Thoracic aorta (tissue), 2 donors: ENCODE measurements at regions not wholly inside any gene's neighbourhood (a gene's known extent, or its start where the extent isn't known, plus 50 kb on each side); places are given as distances from the start of the nearest gene placed in this dataset.
A peak's percentile ranks its signal among the peaks of the same experiment; 100 is the strongest.

Experiments used
- ATAC-seq: fragments of 150-250 bp; one replicate; pipeline ENCODE4 v1.8.0; 2017; ENCODE audit warnings: low read depth; ENCODE audit not compliant: insufficient number of reproducible peaks, low FRiP score
- DNase-seq: peaks from one replicate; pipeline ENCODE4 v3.0.0-alpha.2; 2020; ENCODE audit warnings: low spot score
- H3K27ac ChIP-seq, 2 donors: fragments of 200-600 bp; sonication (generic); 1 replicate in 1 of 2; 2 replicates in 1 of 2; pipeline ENCODE4 v1.5.1; 2016; ENCODE audit warnings: mild to moderate bottlenecking in 2 of 2, moderate library complexity in 2 of 2
- H3K27me3 ChIP-seq: fragments of 200-600 bp; sonication (generic); replicated peaks from 2 replicates; pipeline ENCODE4 v1.6.0; 2016; ENCODE audit warnings: mild to moderate bottlenecking; ENCODE audit not compliant: insufficient read depth
- H3K36me3 ChIP-seq: fragments of 200-600 bp; sonication (generic); one replicate; pipeline ENCODE4 v1.5.1; 2016
- H3K4me1 ChIP-seq, 2 donors: fragments of 200-600 bp; sonication (generic); 1 replicate in 1 of 2; 2 replicates in 1 of 2; pipeline versions ENCODE4 v1.5.1 to v1.6.0; 2016; ENCODE audit warnings: low read depth in 2 of 2, mild to moderate bottlenecking in 1 of 2; ENCODE audit not compliant: control insufficient read depth in 1 of 2
- H3K4me3 ChIP-seq: fragments of 200-600 bp; sonication (generic); 2 replicates; pipeline ENCODE4 v1.5.1; 2016; ENCODE audit warnings: mild to moderate bottlenecking
- H3K9me3 ChIP-seq: fragments of 200-600 bp; sonication (generic); 2 replicates; pipeline ENCODE4 v1.5.1; 2016
- TF ChIP-seq, protein P1 (sequence below): fragments of 200-600 bp; sonication (generic); IDR thresholded peaks from one replicate; pipeline ENCODE4 v1.5.1; 2019; ENCODE audit warnings: antibody characterized with exemption

DNA sequence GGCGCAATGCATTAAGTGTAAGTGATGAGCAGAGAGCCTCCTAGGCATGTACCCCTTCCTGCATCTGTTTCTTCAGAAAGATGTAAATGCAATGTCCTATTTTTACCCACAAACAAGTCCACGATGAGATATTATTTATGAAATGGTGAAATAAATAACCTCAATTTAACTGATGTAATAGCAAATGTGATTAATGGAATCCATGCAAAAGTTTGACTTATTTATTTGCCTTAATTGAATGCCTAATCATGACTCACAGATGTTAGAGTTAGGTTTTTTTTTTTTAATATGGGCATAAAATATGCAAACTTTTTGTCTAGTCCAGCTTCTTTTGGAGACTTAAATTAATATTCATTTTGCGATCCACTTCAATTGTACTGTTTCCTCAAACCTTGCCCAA is 67.7 kb upstream of the ITGA4 start:
- Histone ChIP-seq H3K9me3 (no peaks in the 10 kb centered on the region), H3K36me3 (no peaks in the 10 kb centered on the region), H3K4me3 (no peak overlapping the region), H3K27me3 (no peaks in the 10 kb centered on the region), H3K4me1 (peaks cover 0 to 5% of the 10 kb centered on the region in 2 donors), H3K27ac (no peak overlapping the region)
- ATAC-seq (no peak), DNase-seq (no peak)
- TF ChIP-seq, protein P1, sequence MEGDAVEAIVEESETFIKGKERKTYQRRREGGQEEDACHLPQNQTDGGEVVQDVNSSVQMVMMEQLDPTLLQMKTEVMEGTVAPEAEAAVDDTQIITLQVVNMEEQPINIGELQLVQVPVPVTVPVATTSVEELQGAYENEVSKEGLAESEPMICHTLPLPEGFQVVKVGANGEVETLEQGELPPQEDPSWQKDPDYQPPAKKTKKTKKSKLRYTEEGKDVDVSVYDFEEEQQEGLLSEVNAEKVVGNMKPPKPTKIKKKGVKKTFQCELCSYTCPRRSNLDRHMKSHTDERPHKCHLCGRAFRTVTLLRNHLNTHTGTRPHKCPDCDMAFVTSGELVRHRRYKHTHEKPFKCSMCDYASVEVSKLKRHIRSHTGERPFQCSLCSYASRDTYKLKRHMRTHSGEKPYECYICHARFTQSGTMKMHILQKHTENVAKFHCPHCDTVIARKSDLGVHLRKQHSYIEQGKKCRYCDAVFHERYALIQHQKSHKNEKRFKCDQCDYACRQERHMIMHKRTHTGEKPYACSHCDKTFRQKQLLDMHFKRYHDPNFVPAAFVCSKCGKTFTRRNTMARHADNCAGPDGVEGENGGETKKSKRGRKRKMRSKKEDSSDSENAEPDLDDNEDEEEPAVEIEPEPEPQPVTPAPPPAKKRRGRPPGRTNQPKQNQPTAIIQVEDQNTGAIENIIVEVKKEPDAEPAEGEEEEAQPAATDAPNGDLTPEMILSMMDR, result no peak

GRCh38 chr2:181393472-181393871 is 63.7 kb upstream of the ITGA4 start:
- no peaks in the 10 kb centered on the region for H3K36me3 ChIP-seq
- DNase-seq (no peak), ATAC-seq (no peak)
- H3K27me3 ChIP-seq, result no peaks in the 10 kb centered on the region
- TF ChIP-seq, protein P1, result no peak
- H3K4me3 ChIP-seq, result peak overlapping the region; percentile 45
- H3K27ac ChIP-seq, result no peak overlapping the region
- H3K9me3 ChIP-seq, result no peaks in the 10 kb centered on the region
- peaks cover 0 to 5% of the 10 kb centered on the region in 2 donors for H3K4me1 ChIP-seq

DNA sequence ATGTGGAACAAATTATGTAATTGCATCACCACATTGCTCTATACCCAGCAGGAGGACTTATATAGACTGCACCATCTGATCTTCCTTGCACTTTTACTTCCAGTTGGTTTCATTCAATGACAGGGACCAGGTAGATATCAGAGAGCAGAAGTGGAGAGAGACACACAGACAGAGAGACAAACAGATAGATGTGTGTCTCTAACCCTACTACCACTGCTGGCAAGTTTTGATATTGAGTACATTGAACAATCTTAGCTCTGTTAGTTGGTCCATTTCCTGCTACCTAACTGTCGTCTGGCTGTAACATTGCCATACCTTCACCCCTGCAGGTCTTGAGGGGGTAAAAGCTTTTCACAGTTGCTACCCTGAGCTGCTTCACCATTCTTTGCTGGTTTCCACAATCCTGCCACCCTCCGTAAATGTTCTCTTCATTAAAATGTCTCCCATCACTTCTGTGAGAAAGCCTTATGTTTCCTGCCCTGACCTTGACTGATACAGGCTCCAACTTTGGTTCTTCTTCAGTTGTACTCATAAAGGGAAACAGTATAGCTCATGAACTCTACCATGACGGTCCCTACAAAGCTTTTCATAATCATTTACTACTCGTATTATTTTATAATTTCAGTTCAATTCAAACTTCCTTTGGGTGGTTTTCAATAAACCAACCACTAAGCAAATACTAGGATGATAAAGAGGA is 62.3 kb upstream of the ITGA4 start:
- Histone ChIP-seq H3K4me1 (peaks cover 0 to 5% of the 10 kb centered on the region in 2 donors), H3K9me3 (no peaks in the 10 kb centered on the region), H3K36me3 (no peaks in the 10 kb centered on the region), H3K4me3 (no peak overlapping the region), H3K27ac (no peak overlapping the region), H3K27me3 (no peaks in the 10 kb centered on the region)
- no peak for DNase-seq
- TF ChIP-seq, protein P1, result no peak
- ATAC-seq, result no peak

- ATAC-seq, result no peak
- DNase-seq, result no peak
- H3K4me1 ChIP-seq, result peaks cover 0 to 5% of the 10 kb centered on the region in 2 donors
Observed at GRCh38 chr2:181395851-181396250, 61.3 kb upstream of the ITGA4 start.

DNA sequence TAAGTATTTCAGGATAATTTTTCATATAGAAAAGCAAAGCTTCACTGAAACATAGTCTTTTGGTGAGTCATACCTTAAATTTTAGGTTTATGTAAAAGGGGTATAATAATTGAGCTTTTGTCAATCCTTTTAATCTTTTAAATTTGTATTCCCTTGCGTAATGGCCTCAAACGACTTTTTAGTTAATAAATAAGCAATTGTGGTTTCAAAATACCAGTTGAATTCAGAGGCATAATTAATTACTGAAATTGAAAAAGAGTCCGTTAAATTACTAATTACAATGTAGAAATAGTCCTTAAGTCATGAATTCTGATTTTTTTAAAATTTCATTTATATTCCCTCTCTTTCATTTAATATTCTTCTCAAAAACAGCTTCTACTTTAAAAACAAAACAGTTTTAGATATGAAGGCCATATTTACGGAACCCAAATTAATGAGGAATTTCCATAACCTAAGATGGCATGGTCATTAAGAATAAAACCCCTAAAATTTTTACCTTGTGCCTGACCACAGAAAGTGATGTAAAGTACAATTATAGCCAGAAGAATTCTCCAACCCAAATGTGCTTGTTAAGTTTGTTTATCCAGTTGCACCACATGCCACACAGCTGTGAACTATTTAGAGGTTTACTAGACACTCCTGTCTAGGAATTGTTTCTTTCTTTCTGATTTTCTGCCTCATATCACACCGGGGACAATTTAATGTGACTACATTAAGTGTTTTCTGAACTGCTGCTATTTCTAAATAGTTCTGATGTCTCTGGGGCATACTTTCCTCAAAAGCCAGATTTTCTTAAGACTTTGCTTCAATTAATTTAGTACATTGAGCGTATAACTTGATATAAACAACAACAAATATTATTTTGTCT is 60.7 kb upstream of the ITGA4 start:
- no peaks in the 10 kb centered on the region for H3K36me3 ChIP-seq
- no peak overlapping the region for H3K27ac ChIP-seq
- TF ChIP-seq, protein P1, result no peak
- H3K4me3 ChIP-seq, result no peak overlapping the region
- DNase-seq (no peak), ATAC-seq (no peak)
- no peaks in the 10 kb centered on the region for H3K27me3 ChIP-seq
- H3K4me1 ChIP-seq, result peaks cover 0 to 5% of the 10 kb centered on the region in 2 donors
- no peaks in the 10 kb centered on the region for H3K9me3 ChIP-seq

More at GRCh38 chr2:181395851-181396250, 61.3 kb upstream of the ITGA4 start:
- H3K4me3 ChIP-seq, result no peak overlapping the region
- TF ChIP-seq, protein P1, result no peak
- H3K36me3 ChIP-seq, result no peaks in the 10 kb centered on the region
- no peaks in the 10 kb centered on the region for H3K27me3 ChIP-seq
- H3K27ac ChIP-seq, result no peak overlapping the region
- H3K9me3 ChIP-seq, result no peaks in the 10 kb centered on the region
